ENCODE measurements at regions not wholly inside any gene's neighbourhood (a gene's known extent, or its start where the extent isn't known, plus 50 kb on each side); places are given as distances from the start of the nearest gene placed in this dataset.

GRCh38 chr4:167652267-167652666 lies 418.0 kb upstream of the SPOCK3 start:
- TF ChIP-seq CTCF (conservative IDR thresholded peaks at IDR 0.05; ENCODE audit: low read length) (no peak), EZH2phosphoT487 (IDR thresholded peaks at IDR 0.05; ENCODE audit: borderline replicate concordance) (no peak)
